Progenitor cell of endocrine pancreas (in vitro differentiated cells): ENCODE measurements at regions not wholly inside any gene's neighbourhood (a gene's known extent, or its start where the extent isn't known, plus 50 kb on each side); places are given as distances from the start of the nearest gene placed in this dataset.

Source experiments
- DNase-seq: peaks from one replicate; pipeline ENCODE4 v3.0.0; 2021; ENCODE audit warnings: low spot score; ENCODE audit not compliant: unreplicated experiment
- H3K27ac Mint-ChIP-seq: 2 replicates; pipeline ENCODE4 v1.8.0; 2021; ENCODE audit warnings: mild to moderate bottlenecking, moderate library complexity, mixed read lengths
- H3K27me3 Mint-ChIP-seq: 2 replicates; pipeline ENCODE4 v1.8.0; 2021; ENCODE audit warnings: mixed read lengths
- H3K36me3 Mint-ChIP-seq: 2 replicates; pipeline ENCODE4 v1.8.0; 2022; ENCODE audit warnings: mixed read lengths; ENCODE audit not compliant: insufficient read depth
- H3K4me1 Mint-ChIP-seq: 2 replicates; pipeline ENCODE4 v1.8.0; 2021; ENCODE audit warnings: low read depth, mixed read lengths
- H3K4me3 Mint-ChIP-seq: 2 replicates; pipeline ENCODE4 v1.8.0; 2021; ENCODE audit warnings: low read depth, mild to moderate bottlenecking, moderate library complexity, mixed read lengths
- H3K9me3 Mint-ChIP-seq: 2 replicates; pipeline ENCODE4 v1.8.0; 2021; ENCODE audit warnings: low read depth, mixed read lengths
- CTCF ChIP-seq: fragments of 200-600 bp; sonication (generic); IDR thresholded peaks from one replicate; pipeline ENCODE4 v1.5.0; 2021; ENCODE audit warnings: antibody characterized with exemption, mild to moderate bottlenecking; ENCODE audit not compliant: unreplicated experiment

GRCh38 chr1:25150985-25151495 is 81.3 kb downstream of the SYF2 start:
- DNase-seq = no peak

GRCh38 chr1:25148673-25149300 is 83.5 kb downstream of the SYF2 start:
- no peak for DNase-seq
- Mint-ChIP-seq H3K36me3 (no peaks in the 10 kb centered on the region), H3K27ac (no peak overlapping the region)

More at GRCh38 chr1:25150985-25151495, 81.3 kb downstream of the SYF2 start:
- Mint-ChIP-seq H3K4me3 (no peak overlapping the region), H3K4me1 (no peaks in the 10 kb centered on the region), H3K27me3 (peaks cover 3% of the 10 kb centered on the region), H3K36me3 (no peaks in the 10 kb centered on the region), H3K9me3 (peaks cover 22% of the 10 kb centered on the region), H3K27ac (no peak overlapping the region)
- TF ChIP-seq CTCF = no peak

GRCh38 chr1:25146451-25146855 is 85.8 kb downstream of the SYF2 start:
- no peaks in the 10 kb centered on the region for H3K36me3 Mint-ChIP-seq
- H3K9me3 Mint-ChIP-seq = peaks cover 11% of the 10 kb centered on the region
- H3K27me3 Mint-ChIP-seq = peaks cover 2% of the 10 kb centered on the region
- H3K4me3 Mint-ChIP-seq = no peak overlapping the region
- H3K4me1 Mint-ChIP-seq = peaks cover 3% of the 10 kb centered on the region
- no peak for TF ChIP-seq CTCF
- no peak for DNase-seq
- H3K27ac Mint-ChIP-seq = no peak overlapping the region

More at GRCh38 chr1:25148673-25149300, 83.5 kb downstream of the SYF2 start:
- TF ChIP-seq CTCF = peak; percentile 26
- H3K9me3 Mint-ChIP-seq = peaks cover 12% of the 10 kb centered on the region
- no peak overlapping the region for H3K4me3 Mint-ChIP-seq
- no peaks in the 10 kb centered on the region for H3K4me1 Mint-ChIP-seq
- peaks cover 1% of the 10 kb centered on the region for H3K27me3 Mint-ChIP-seq

GRCh38 chr1:25145775-25146393 is 86.4 kb downstream of the SYF2 start:
- no peak for TF ChIP-seq CTCF

GRCh38 chr1:25140073-25140797 is 92.1 kb downstream of the SYF2 start:
- peaks cover 3% of the 10 kb centered on the region for H3K4me1 Mint-ChIP-seq
- H3K36me3 Mint-ChIP-seq = no peaks in the 10 kb centered on the region
- H3K9me3 Mint-ChIP-seq = no peaks in the 10 kb centered on the region
- DNase-seq = no peak
- no peak for TF ChIP-seq CTCF
- H3K4me3 Mint-ChIP-seq = no peak overlapping the region
- H3K27ac Mint-ChIP-seq = no peak overlapping the region
- peaks cover 9% of the 10 kb centered on the region for H3K27me3 Mint-ChIP-seq

More at GRCh38 chr1:25145775-25146393, 86.4 kb downstream of the SYF2 start:
- H3K27ac Mint-ChIP-seq = no peak overlapping the region
- H3K36me3 Mint-ChIP-seq = no peaks in the 10 kb centered on the region
- peaks cover 2% of the 10 kb centered on the region for H3K27me3 Mint-ChIP-seq
- peaks cover 3% of the 10 kb centered on the region for H3K4me1 Mint-ChIP-seq
- no peak for DNase-seq
- H3K9me3 Mint-ChIP-seq = peaks cover 10% of the 10 kb centered on the region
- no peak overlapping the region for H3K4me3 Mint-ChIP-seq
